ENCODE measurements at regions not wholly inside any gene's neighbourhood (a gene's known extent, or its start where the extent isn't known, plus 50 kb on each side); places are given as distances from the start of the nearest gene placed in this dataset.

GRCh38 chr3:159273608-159274007 is 471.8 kb downstream of the MFSD1 start:
- TF ChIP-seq CTCF (IDR thresholded peaks at IDR 0.05; ENCODE audit: insufficient read depth, low read length, severe bottlenecking), result no peak
- DNase-seq (ENCODE audit: low read depth) (peak; percentile 49), FAIRE-seq (no peak)
- no peaks in the 10 kb centered on the region for H3K27me3 ChIP-seq (ENCODE audit: control insufficient read depth, insufficient read depth, low read length)
- H3K4me3 ChIP-seq (ENCODE audit: low read depth, low read length), result no peak overlapping the region
- H3K36me3 ChIP-seq (ENCODE audit: control insufficient read depth, insufficient read depth, low read length), result no peaks in the 10 kb centered on the region

DNA sequence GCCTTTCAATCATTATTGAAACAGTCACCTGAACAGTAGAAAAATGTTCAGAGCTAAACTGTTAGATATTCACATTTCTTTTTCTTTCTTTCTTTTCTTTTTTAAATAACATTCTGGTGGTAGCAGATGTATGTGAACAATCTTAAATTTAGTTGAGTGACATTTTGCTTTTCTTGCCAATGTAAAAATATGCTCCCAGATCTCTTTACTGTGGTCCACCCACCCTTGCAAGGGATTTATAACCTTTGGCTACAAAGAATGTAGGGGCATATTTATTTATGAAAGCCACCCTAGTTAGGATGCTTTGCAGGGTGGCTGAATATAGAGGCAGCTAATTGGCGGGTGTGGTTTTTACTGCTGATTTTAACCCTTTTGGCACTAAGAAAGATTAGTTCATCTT is 473.9 kb downstream of the MFSD1 start:
- Histone ChIP-seq H3K27me3 (ENCODE audit: control insufficient read depth, insufficient read depth, low read length) (no peaks in the 10 kb centered on the region), H3K36me3 (ENCODE audit: control insufficient read depth, insufficient read depth, low read length) (no peaks in the 10 kb centered on the region), H3K4me3 (ENCODE audit: low read depth, low read length) (no peak overlapping the region)
- FAIRE-seq (no peak), DNase-seq (ENCODE audit: low read depth) (no peak)
- TF ChIP-seq CTCF (IDR thresholded peaks at IDR 0.05; ENCODE audit: insufficient read depth, low read length, severe bottlenecking), result no peak

GRCh38 chr3:159277814-159278213 is 476.0 kb downstream of the MFSD1 start:
- FAIRE-seq (no peak), DNase-seq (ENCODE audit: low read depth) (peak; percentile 22)
- TF ChIP-seq CTCF (IDR thresholded peaks at IDR 0.05; ENCODE audit: insufficient read depth, low read length, severe bottlenecking), result no peak
- H3K27me3 ChIP-seq (ENCODE audit: control insufficient read depth, insufficient read depth, low read length), result no peaks in the 10 kb centered on the region
- H3K4me3 ChIP-seq (ENCODE audit: low read depth, low read length), result no peak overlapping the region
- H3K36me3 ChIP-seq (ENCODE audit: control insufficient read depth, insufficient read depth, low read length), result no peaks in the 10 kb centered on the region

- Histone ChIP-seq H3K27me3 (ENCODE audit: control insufficient read depth, insufficient read depth, low read length) (no peaks in the 10 kb centered on the region), H3K36me3 (ENCODE audit: control insufficient read depth, insufficient read depth, low read length) (no peaks in the 10 kb centered on the region), H3K4me3 (ENCODE audit: low read depth, low read length) (no peak overlapping the region)
- FAIRE-seq (no peak), DNase-seq (ENCODE audit: low read depth) (no peak)
- TF ChIP-seq CTCF (IDR thresholded peaks at IDR 0.05; ENCODE audit: insufficient read depth, low read length, severe bottlenecking), result no peak
These were observed 478.7 kb downstream of the MFSD1 start for GRCh38 chr3:159280386-159281191.

DNA sequence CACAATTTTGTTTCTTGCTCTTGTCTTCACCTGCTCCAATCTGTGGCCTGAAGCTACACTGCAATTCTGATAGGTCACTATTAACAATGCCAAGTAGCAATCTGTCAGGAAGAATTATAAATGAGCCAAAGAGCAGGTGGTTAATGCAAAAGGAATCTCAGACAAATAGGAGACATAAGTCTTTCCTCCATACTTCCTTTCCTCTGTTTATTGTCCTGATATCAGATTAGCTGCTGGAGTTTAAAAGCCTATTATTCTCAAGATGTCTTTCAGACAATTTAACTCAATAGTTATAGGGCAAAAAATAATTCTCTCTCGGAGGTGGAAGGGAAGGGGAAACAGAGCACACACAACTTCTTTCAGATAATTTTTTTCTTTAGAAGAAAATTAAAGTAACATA is 491.6 kb downstream of the MFSD1 start:
- FAIRE-seq (no peak), DNase-seq (ENCODE audit: low read depth) (no peak)
- Histone ChIP-seq H3K27me3 (ENCODE audit: control insufficient read depth, insufficient read depth, low read length) (no peaks in the 10 kb centered on the region), H3K36me3 (ENCODE audit: control insufficient read depth, insufficient read depth, low read length) (no peaks in the 10 kb centered on the region), H3K4me3 (ENCODE audit: low read depth, low read length) (no peak overlapping the region)
- TF ChIP-seq CTCF (IDR thresholded peaks at IDR 0.05; ENCODE audit: insufficient read depth, low read length, severe bottlenecking), result no peak

DNA sequence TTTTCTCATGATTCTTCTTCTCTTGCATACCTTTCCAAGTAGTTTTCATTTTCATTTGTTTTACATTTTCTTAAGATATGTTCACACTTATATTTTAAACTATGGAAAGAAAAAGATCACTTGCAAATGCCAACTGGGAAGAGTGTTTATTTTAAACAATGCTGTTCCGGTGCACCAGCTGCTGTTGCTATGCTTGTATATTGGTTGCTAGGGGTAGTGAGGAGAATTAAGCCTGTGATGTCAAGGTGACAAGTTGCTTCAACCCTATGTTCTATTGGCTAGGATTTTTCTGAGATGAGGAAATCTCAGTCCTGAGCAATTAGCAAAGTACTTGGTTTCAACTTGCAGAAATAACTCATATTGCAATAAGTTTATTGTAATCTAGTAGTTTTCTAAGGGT is 500.1 kb downstream of the MFSD1 start:
- Histone ChIP-seq H3K4me3 (ENCODE audit: low read depth, low read length) (no peak overlapping the region), H3K36me3 (ENCODE audit: control insufficient read depth, insufficient read depth, low read length) (no peaks in the 10 kb centered on the region), H3K27me3 (ENCODE audit: control insufficient read depth, insufficient read depth, low read length) (no peaks in the 10 kb centered on the region)
- DNase-seq (ENCODE audit: low read depth) (peak; percentile 45), FAIRE-seq (no peak)
- no peak for TF ChIP-seq CTCF (IDR thresholded peaks at IDR 0.05; ENCODE audit: insufficient read depth, low read length, severe bottlenecking)

All from bronchial epithelial cell (primary cell).